Right cardiac atrium (tissue), 5 donors: ENCODE measurements at regions not wholly inside any gene's neighbourhood (a gene's known extent, or its start where the extent isn't known, plus 50 kb on each side); places are given as distances from the start of the nearest gene placed in this dataset.
A peak's percentile ranks its signal among the peaks of the same experiment; 100 is the strongest.

Experiments used
- ATAC-seq, 2 donors: fragments of 200-7000 bp; cut with Tn5 transposase; one replicate each; pipeline versions ENCODE4 v1.8.0 to v1.9.1; 2020; ENCODE audit warnings: moderate library complexity in 2 of 2, mild to moderate bottlenecking in 1 of 2
- DNase-seq, 3 donors: peaks; one replicate each; pipeline ENCODE4 v3.0.0-alpha.2; 2020
- H3K27ac ChIP-seq: one replicate; pipeline ENCODE4 v1.5.1; 2013; ENCODE audit warnings: mild to moderate bottlenecking, low read length, control low read depth, moderate library complexity
- H3K27me3 ChIP-seq: one replicate; pipeline ENCODE4 v1.6.1; 2013; ENCODE audit not compliant: control insufficient read depth, insufficient read depth
- H3K4me1 ChIP-seq: one replicate; pipeline ENCODE4 v1.6.1; 2013; ENCODE audit warnings: low read length; ENCODE audit not compliant: control insufficient read depth, insufficient read depth
- H3K4me3 ChIP-seq: one replicate; pipeline ENCODE4 v1.5.1; 2013; ENCODE audit warnings: low read length, control low read depth
- H3K9me3 ChIP-seq: one replicate; pipeline ENCODE4 v1.6.1; 2013; ENCODE audit warnings: low read length; ENCODE audit not compliant: control insufficient read depth
- WGBS: extraction: QIAGEN DNeasy Blood & Tissue Kit; methylation state at CpG from one replicate; pipeline ENCODE4 v1.1.7; 2013; 5-methylcytosine and 5-hydroxymethylcytosine counted together
- intact Hi-C, 4 donors: fragments of 100-400 bp; cut with DNase I; formaldehyde crosslinking; loops; one replicate each; pipeline versions ENCODE4 v1.11.0 to v1.14.0; 2022 to 2023
- donor health status: healthy with polysubstance abuse.
- donor health status: DM: no; HTN: yes; CAD: no.
- donor health status: DM: no; HTN: no; CAD: no.
- donor health status: DM: no; HTN: yes; CAD: no; lungs with severe emphysema.
- donor health status: DM: yes; HTN: yes; CAD: no.

- ATAC-seq (no peak), DNase-seq (no peak)
- intact Hi-C loops = no loop called here
- H3K9me3 ChIP-seq = no peaks in the 10 kb centered on the region
- no peak overlapping the region for H3K27ac ChIP-seq
- H3K27me3 ChIP-seq = no peaks in the 10 kb centered on the region
- H3K4me3 ChIP-seq = no peak overlapping the region
- no peaks in the 10 kb centered on the region for H3K4me1 ChIP-seq
These were observed 551.6 kb downstream of the COL12A1 start for GRCh38 chr6:74654296-74654695.

- H3K4me1 ChIP-seq = no peaks in the 10 kb centered on the region
- ATAC-seq (no peak), DNase-seq (no peak)
- H3K27me3 ChIP-seq = no peaks in the 10 kb centered on the region
- 80% methylated on average over 5 of the region's 5 CpGs for WGBS
- no peak overlapping the region for H3K27ac ChIP-seq
- no peaks in the 10 kb centered on the region for H3K9me3 ChIP-seq
- intact Hi-C loops = no loop called here
- H3K4me3 ChIP-seq = no peak overlapping the region
These were observed 553.7 kb downstream of the COL12A1 start for GRCh38 chr6:74651948-74652842.

- 92% methylated on average over 3 of the region's 3 CpGs for WGBS
- DNase-seq = no peak
- H3K27me3 ChIP-seq = no peaks in the 10 kb centered on the region
- intact Hi-C loops = no loop called here
- no peak overlapping the region for H3K4me3 ChIP-seq
- H3K4me1 ChIP-seq = no peaks in the 10 kb centered on the region
- ATAC-seq = no peak
- no peaks in the 10 kb centered on the region for H3K9me3 ChIP-seq
- H3K27ac ChIP-seq = no peak overlapping the region
These were observed 555.2 kb downstream of the COL12A1 start for GRCh38 chr6:74650668-74651067.

DNA sequence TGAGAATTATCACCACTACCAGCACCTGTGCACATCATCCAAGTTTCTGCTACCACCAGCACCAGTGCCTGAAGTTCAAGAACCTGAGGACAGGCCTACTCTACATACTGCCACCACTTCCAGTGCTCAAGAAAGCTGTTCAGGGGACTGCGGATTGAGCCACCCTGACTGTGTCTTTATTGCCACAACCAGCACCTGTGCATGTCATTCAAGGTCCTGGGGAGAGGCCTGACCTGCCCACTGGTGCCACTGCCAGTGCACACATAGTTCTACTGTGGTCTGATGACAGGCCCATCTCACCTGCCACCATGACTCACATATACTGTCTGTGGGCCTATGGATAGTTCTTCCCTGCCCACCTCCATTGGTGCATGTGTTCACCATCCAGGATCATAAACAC, 559.4 kb downstream of the COL12A1 start:
- Histone ChIP-seq H3K4me1 (no peaks in the 10 kb centered on the region), H3K27ac (no peak overlapping the region), H3K4me3 (no peak overlapping the region), H3K27me3 (no peaks in the 10 kb centered on the region), H3K9me3 (no peaks in the 10 kb centered on the region)
- no peak for ATAC-seq
- intact Hi-C loops = no loop called here
- peak in 1 of 3 donors; percentile 21 for DNase-seq
- 96% methylated on average over 1 of the region's 1 CpG for WGBS

DNA sequence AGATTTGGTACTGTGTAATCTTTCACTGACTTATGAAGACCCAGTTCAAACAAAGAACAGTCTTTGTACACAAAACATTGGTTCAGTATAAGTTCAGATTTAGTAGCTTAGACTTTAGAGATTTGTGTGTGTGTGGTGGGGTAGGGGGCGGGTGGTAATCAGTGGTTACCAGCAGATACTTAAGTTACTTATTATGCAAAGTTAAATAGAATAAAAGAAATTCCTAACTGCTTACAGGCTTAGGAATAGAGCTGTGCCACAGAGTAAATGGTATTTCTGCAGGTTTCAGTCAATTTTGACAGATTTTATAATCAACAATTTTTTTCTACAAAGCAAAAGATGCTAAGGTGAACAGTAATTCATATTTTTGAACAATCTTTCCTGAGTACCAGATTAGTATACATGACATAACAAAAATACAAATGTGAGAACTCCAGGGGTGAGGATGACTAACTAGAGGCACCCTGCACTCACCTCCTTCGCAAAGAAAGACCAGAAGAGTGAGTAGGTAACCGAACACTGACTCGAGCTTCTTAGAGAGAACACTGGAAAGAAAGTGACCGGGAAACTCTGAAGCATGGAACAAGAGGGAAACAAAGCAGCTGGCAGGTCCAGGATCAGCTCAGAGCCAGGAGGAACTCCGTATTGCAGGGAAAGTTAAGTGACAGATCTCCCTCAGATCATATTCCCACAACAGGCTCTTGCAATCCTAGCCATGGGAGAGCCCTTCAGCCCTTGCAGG, 560.6 kb downstream of the COL12A1 start:
- no peak overlapping the region for H3K4me3 ChIP-seq
- no peaks in the 10 kb centered on the region for H3K27me3 ChIP-seq
- no peaks in the 10 kb centered on the region for H3K9me3 ChIP-seq
- peak in 1 of 3 donors; percentile 9 for DNase-seq
- no peaks in the 10 kb centered on the region for H3K4me1 ChIP-seq
- no peak overlapping the region for H3K27ac ChIP-seq
- 82% methylated on average over 6 of the region's 6 CpGs for WGBS
- intact Hi-C loops = no loop called here
- no peak for ATAC-seq

DNA sequence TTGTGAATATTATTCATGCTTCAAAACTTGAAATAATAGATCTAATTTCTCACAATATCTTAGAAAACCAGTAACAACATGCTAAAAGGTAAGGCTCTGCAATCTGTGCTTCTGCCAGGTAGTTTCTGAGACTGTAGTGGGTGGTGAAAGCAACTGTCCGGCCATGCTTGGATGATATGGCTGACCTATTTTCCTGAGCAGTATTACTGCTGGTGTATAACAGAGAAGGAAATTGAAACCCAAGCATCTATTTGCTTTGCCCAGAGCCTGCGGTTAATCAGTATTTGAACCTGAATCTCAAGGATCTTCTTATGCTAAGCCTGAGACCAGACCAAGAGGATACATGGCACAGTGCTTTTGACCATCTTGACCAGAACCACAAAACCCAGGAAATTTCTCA, 563.8 kb downstream of the COL12A1 start:
- no peaks in the 10 kb centered on the region for H3K27me3 ChIP-seq
- DNase-seq (no peak), ATAC-seq (no peak)
- no peaks in the 10 kb centered on the region for H3K4me1 ChIP-seq
- H3K27ac ChIP-seq = no peak overlapping the region
- intact Hi-C loops = no loop called here
- H3K9me3 ChIP-seq = no peaks in the 10 kb centered on the region
- H3K4me3 ChIP-seq = no peak overlapping the region
- 99% methylated on average over 2 of the region's 2 CpGs for WGBS

DNA sequence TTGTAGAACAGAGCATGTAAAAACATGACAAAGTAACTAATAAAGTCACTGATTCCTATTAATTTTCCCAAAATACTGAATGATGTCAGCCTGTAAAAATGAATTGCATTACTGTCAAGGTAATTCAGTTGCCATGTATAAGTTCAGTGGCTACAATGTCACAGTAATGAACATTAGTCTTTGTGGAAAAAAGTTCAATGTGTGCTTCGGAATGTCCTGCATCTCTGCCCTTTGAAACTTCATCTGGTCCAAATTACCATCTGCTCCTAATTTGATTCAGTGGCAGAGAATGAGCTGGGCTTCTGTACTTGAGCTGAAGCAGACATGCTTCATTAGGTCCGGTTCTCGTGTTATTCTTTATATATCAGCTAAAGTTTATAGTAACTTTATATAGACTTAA, 567.4 kb downstream of the COL12A1 start:
- Histone ChIP-seq H3K9me3 (no peaks in the 10 kb centered on the region), H3K4me3 (no peak overlapping the region), H3K27me3 (no peaks in the 10 kb centered on the region), H3K27ac (no peak overlapping the region), H3K4me1 (no peaks in the 10 kb centered on the region)
- intact Hi-C loops = no loop called here
- no peak for DNase-seq
- WGBS = 62% methylated on average over 3 of the region's 3 CpGs
- no peak for ATAC-seq

- no peaks in the 10 kb centered on the region for H3K27me3 ChIP-seq
- no peaks in the 10 kb centered on the region for H3K9me3 ChIP-seq
- DNase-seq = no peak
- ATAC-seq = no peak
- no peak overlapping the region for H3K27ac ChIP-seq
- no peak overlapping the region for H3K4me3 ChIP-seq
- intact Hi-C loops = no loop called here
- H3K4me1 ChIP-seq = no peaks in the 10 kb centered on the region
- 98% methylated on average over 1 of the region's 1 CpG for WGBS
These were observed 573.5 kb downstream of the COL12A1 start for GRCh38 chr6:74632196-74632875.

DNA sequence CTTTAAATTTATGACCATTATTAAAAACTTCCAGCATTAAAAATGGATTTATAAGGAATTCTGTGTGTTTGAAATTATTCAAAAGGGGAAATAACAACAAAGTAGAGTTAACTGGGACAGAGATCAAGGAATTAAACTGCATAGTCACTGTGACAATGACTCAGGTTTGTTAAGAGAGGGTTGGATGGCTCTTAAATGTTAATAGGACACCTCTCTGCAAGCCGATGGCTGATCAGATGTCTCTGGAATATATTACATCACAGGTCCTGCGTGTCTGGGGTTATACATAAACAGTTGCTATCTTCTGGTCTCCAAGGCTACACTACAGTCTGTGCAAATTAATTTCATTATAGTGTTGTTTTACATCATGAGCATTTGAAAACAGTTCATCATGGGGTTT, 574.3 kb downstream of the COL12A1 start:
- Histone ChIP-seq H3K27ac (no peak overlapping the region), H3K27me3 (no peaks in the 10 kb centered on the region), H3K4me1 (no peaks in the 10 kb centered on the region), H3K9me3 (no peaks in the 10 kb centered on the region), H3K4me3 (no peak overlapping the region)
- no peak for DNase-seq
- 64% methylated on average over 2 of the region's 2 CpGs for WGBS
- intact Hi-C loops = no loop called here
- ATAC-seq = no peak

GRCh38 chr6:74626288-74626687, 579.6 kb downstream of the COL12A1 start:
- Histone ChIP-seq H3K9me3 (no peaks in the 10 kb centered on the region), H3K4me3 (no peak overlapping the region), H3K4me1 (no peaks in the 10 kb centered on the region), H3K27ac (no peak overlapping the region), H3K27me3 (no peaks in the 10 kb centered on the region)
- intact Hi-C loops = no loop called here
- no peak for DNase-seq
- ATAC-seq = no peak
- WGBS = 74% methylated on average over 4 of the region's 4 CpGs

DNA sequence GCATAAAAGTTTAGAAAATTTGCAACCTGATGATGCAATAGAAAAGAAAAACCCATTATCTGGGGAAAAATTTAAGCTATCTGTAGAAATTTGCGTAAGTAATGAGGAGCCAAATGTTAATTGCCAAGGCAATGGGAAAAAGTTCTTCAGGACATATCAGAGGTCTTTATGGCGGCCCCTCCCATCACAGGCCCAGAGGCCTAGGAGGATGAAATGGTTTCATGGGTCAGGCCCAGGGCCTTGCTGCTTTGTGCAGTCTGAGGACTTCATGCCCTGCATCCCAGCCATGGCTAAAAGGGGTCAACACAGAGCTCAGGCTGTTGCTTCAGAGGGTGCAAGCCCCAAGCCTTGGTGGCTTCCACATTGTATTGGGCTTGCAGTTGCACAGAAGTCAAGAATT, 582.8 kb downstream of the COL12A1 start:
- 38% methylated on average over 2 of the region's 2 CpGs for WGBS
- Histone ChIP-seq H3K4me3 (no peak overlapping the region), H3K27me3 (no peaks in the 10 kb centered on the region), H3K4me1 (no peaks in the 10 kb centered on the region), H3K27ac (no peak overlapping the region), H3K9me3 (no peaks in the 10 kb centered on the region)
- ATAC-seq (no peak), DNase-seq (no peak)
- intact Hi-C loops = no loop called here
